DOHH2 (cell line): ENCODE measurements at regions not wholly inside any gene's neighbourhood (a gene's known extent, or its start where the extent isn't known, plus 50 kb on each side); places are given as distances from the start of the nearest gene placed in this dataset.

Source experiments
- EZH2phosphoT487 ChIP-seq: fragments of 200-600 bp; sonication (generic); IDR thresholded peaks from 2 replicates; pipeline ENCODE4 v1.6.1; 2017; ENCODE audit warnings: borderline replicate concordance, mild to moderate bottlenecking, antibody characterized with exemption, low read length, moderate library complexity, mixed read lengths
- TF ChIP-seq, protein P1 (sequence below): fragments of 200-600 bp; sonication (generic); IDR thresholded peaks from one replicate; pipeline ENCODE4 v1.5.1; 2014; ENCODE audit warnings: antibody characterized with exemption, mild to moderate bottlenecking, low read depth, low read length; ENCODE audit not compliant: poor library complexity, severe bottlenecking

DNA sequence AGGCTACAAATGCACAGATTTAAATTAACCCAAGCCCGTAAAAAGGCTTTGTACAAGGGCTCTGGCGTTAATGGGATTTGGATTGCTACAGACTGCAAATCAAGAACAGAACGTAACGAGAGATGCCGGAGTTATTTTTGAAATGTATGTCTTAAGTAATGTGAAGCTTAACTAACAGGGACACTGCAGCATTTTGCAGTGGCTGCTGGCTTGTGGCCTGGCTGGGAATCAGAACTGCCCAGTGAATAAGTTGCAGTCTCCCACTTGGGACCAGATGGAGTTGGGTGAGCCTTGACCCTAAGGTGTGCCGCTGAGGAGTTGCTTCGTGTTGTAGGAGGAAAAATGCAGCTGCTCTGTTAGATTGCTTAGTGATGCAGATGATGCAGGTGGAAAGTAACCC lies 318.4 kb downstream of the DHX15 start:
- TF ChIP-seq, protein P1, sequence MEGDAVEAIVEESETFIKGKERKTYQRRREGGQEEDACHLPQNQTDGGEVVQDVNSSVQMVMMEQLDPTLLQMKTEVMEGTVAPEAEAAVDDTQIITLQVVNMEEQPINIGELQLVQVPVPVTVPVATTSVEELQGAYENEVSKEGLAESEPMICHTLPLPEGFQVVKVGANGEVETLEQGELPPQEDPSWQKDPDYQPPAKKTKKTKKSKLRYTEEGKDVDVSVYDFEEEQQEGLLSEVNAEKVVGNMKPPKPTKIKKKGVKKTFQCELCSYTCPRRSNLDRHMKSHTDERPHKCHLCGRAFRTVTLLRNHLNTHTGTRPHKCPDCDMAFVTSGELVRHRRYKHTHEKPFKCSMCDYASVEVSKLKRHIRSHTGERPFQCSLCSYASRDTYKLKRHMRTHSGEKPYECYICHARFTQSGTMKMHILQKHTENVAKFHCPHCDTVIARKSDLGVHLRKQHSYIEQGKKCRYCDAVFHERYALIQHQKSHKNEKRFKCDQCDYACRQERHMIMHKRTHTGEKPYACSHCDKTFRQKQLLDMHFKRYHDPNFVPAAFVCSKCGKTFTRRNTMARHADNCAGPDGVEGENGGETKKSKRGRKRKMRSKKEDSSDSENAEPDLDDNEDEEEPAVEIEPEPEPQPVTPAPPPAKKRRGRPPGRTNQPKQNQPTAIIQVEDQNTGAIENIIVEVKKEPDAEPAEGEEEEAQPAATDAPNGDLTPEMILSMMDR = no peak
- no peak for TF ChIP-seq EZH2phosphoT487
